Cardiac muscle cell (in vitro differentiated cells and primary cell): ENCODE measurements at regions not wholly inside any gene's neighbourhood (a gene's known extent, or its start where the extent isn't known, plus 50 kb on each side); places are given as distances from the start of the nearest gene placed in this dataset.

Experiments used
- DNase-seq, 2 donors: peaks; one replicate each; pipeline versions ENCODE4 v3.0.0 to v3.0.0-alpha.2; 2010 to 2017; ENCODE audit warnings: low read depth in 1 of 2, low spot score in 1 of 2
- H3K27ac ChIP-seq: fragments of 200-600 bp; sonication (generic); 2 replicates; pipeline ENCODE4 v1.5.1; 2016
- H3K27me3 ChIP-seq: fragments of 200-600 bp; sonication (generic); 2 replicates; pipeline ENCODE4 v1.6.0; 2016; ENCODE audit warnings: control low read depth
- H3K36me3 ChIP-seq: fragments of 200-600 bp; sonication (generic); 2 replicates; pipeline ENCODE4 v1.5.1; 2016; ENCODE audit warnings: control low read depth
- H3K4me1 ChIP-seq: fragments of 200-600 bp; sonication (generic); 2 replicates; pipeline ENCODE4 v1.8.1; 2017; ENCODE audit warnings: low read depth, mild to moderate bottlenecking, mixed run types
- H3K4me3 ChIP-seq: fragments of 200-600 bp; sonication (generic); 2 replicates; pipeline ENCODE4 v1.5.1; 2016; ENCODE audit warnings: mild to moderate bottlenecking
- H3K9me3 ChIP-seq: fragments of 200-600 bp; sonication (generic); 2 replicates; pipeline ENCODE4 v1.5.1; 2017; ENCODE audit warnings: low read depth, mild to moderate bottlenecking, control low read depth
- CTCF ChIP-seq: IDR thresholded peaks from 2 replicates; pipeline ENCODE4 v1.5.1; 2012; ENCODE audit warnings: low read depth, mild to moderate bottlenecking, low read length

- no peak overlapping the region for H3K27ac ChIP-seq
- DNase-seq = no peak
- peaks cover 19% of the 10 kb centered on the region for H3K4me1 ChIP-seq
- no peak for TF ChIP-seq CTCF
- H3K9me3 ChIP-seq = no peaks in the 10 kb centered on the region
- H3K27me3 ChIP-seq = no peaks in the 10 kb centered on the region
- no peaks in the 10 kb centered on the region for H3K36me3 ChIP-seq
- H3K4me3 ChIP-seq = no peak overlapping the region
Observed at GRCh38 chr5:93886098-93886806, 144.9 kb upstream of the POU5F2 start.

- peaks cover 6% of the 10 kb centered on the region for H3K4me1 ChIP-seq
- no peak overlapping the region for H3K27ac ChIP-seq
- H3K9me3 ChIP-seq = no peaks in the 10 kb centered on the region
- TF ChIP-seq CTCF = no peak
- no peak for DNase-seq
- no peaks in the 10 kb centered on the region for H3K36me3 ChIP-seq
- H3K27me3 ChIP-seq = no peaks in the 10 kb centered on the region
- H3K4me3 ChIP-seq = no peak overlapping the region
Observed at GRCh38 chr5:93884254-93884653, 142.9 kb upstream of the POU5F2 start.

GRCh38 chr5:93883459-93883858 lies 142.1 kb upstream of the POU5F2 start:
- no peak overlapping the region for H3K4me3 ChIP-seq
- no peak overlapping the region for H3K27ac ChIP-seq
- no peaks in the 10 kb centered on the region for H3K36me3 ChIP-seq
- TF ChIP-seq CTCF = no peak
- DNase-seq = no peak
- H3K27me3 ChIP-seq = no peaks in the 10 kb centered on the region
- peaks cover 6% of the 10 kb centered on the region for H3K4me1 ChIP-seq
- H3K9me3 ChIP-seq = no peaks in the 10 kb centered on the region

- no peak overlapping the region for H3K4me3 ChIP-seq
- no peaks in the 10 kb centered on the region for H3K4me1 ChIP-seq
- no peak overlapping the region for H3K27ac ChIP-seq
- H3K9me3 ChIP-seq = no peaks in the 10 kb centered on the region
- DNase-seq = no peak
- H3K27me3 ChIP-seq = no peaks in the 10 kb centered on the region
- peak; percentile 24 for TF ChIP-seq CTCF
- no peaks in the 10 kb centered on the region for H3K36me3 ChIP-seq
Observed at GRCh38 chr5:93875693-93876092, 134.3 kb upstream of the POU5F2 start.

GRCh38 chr5:93874491-93874890 lies 133.1 kb upstream of the POU5F2 start:
- TF ChIP-seq CTCF = no peak
- H3K9me3 ChIP-seq = no peaks in the 10 kb centered on the region

GRCh38 chr5:93874080-93874479 lies 132.7 kb upstream of the POU5F2 start:
- no peaks in the 10 kb centered on the region for H3K4me1 ChIP-seq
- no peaks in the 10 kb centered on the region for H3K27me3 ChIP-seq
- no peak overlapping the region for H3K4me3 ChIP-seq
- H3K36me3 ChIP-seq = no peaks in the 10 kb centered on the region
- DNase-seq = peak in 1 of 2 donors; percentile 27
- no peak for TF ChIP-seq CTCF
- no peak overlapping the region for H3K27ac ChIP-seq
- no peaks in the 10 kb centered on the region for H3K9me3 ChIP-seq

More at GRCh38 chr5:93874491-93874890, 133.1 kb upstream of the POU5F2 start:
- no peaks in the 10 kb centered on the region for H3K36me3 ChIP-seq
- no peak overlapping the region for H3K4me3 ChIP-seq
- peak in 1 of 2 donors; percentile 8 for DNase-seq
- no peak overlapping the region for H3K27ac ChIP-seq
- H3K27me3 ChIP-seq = no peaks in the 10 kb centered on the region
- H3K4me1 ChIP-seq = no peaks in the 10 kb centered on the region
